Endothelial cell (in vitro differentiated cells): ENCODE measurements at regions not wholly inside any gene's neighbourhood (a gene's known extent, or its start where the extent isn't known, plus 50 kb on each side); places are given as distances from the start of the nearest gene placed in this dataset.
"Not testable (repeated sequence)": the region's sequence is repeated elsewhere in the genome, so short reads cannot be mapped to it uniquely, and the experiment has no call there.

Experiments
- DNase-seq: peaks from one replicate; pipeline ENCODE4 v3.0.0; 2021; ENCODE audit warnings: low spot score
- H3K27ac Mint-ChIP-seq: one replicate; pipeline ENCODE4 v1.8.0; 2021; ENCODE audit warnings: mixed read lengths, inconsistent platforms; ENCODE audit not compliant: unreplicated experiment
- H3K27me3 Mint-ChIP-seq: one replicate; pipeline ENCODE4 v1.8.0; 2021; ENCODE audit warnings: mild to moderate bottlenecking, moderate library complexity, mixed read lengths, inconsistent platforms; ENCODE audit not compliant: unreplicated experiment
- H3K36me3 Mint-ChIP-seq: one replicate; pipeline ENCODE4 v1.8.0; 2021; ENCODE audit warnings: mild to moderate bottlenecking, low read depth, mixed read lengths, inconsistent platforms; ENCODE audit not compliant: unreplicated experiment
- H3K4me1 Mint-ChIP-seq: one replicate; pipeline ENCODE4 v1.8.0; 2021; ENCODE audit warnings: mild to moderate bottlenecking, mixed read lengths, inconsistent platforms; ENCODE audit not compliant: unreplicated experiment
- H3K4me3 Mint-ChIP-seq: one replicate; pipeline ENCODE4 v1.8.0; 2021; ENCODE audit warnings: mild to moderate bottlenecking, mixed read lengths, inconsistent platforms; ENCODE audit not compliant: unreplicated experiment
- H3K9me3 Mint-ChIP-seq: one replicate; pipeline ENCODE4 v1.8.0; 2021; ENCODE audit warnings: mixed read lengths, inconsistent platforms; ENCODE audit not compliant: unreplicated experiment
- CTCF ChIP-seq: fragments of 200-600 bp; sonication (generic); IDR thresholded peaks from one replicate; pipeline ENCODE4 v1.5.0; 2021; ENCODE audit warnings: antibody characterized with exemption; ENCODE audit not compliant: unreplicated experiment

- not testable (repeated sequence) for H3K4me3 Mint-ChIP-seq, H3K9me3 Mint-ChIP-seq, H3K27ac Mint-ChIP-seq, H3K27me3 Mint-ChIP-seq, DNase-seq, H3K36me3 Mint-ChIP-seq, H3K4me1 Mint-ChIP-seq
Observed at GRCh38 chr1:25171013-25171412, 61.3 kb downstream of the SYF2 start.

- H3K9me3 Mint-ChIP-seq = no peaks in the 10 kb centered on the region
- no peaks in the 10 kb centered on the region for H3K4me1 Mint-ChIP-seq
- peaks cover 1% of the 10 kb centered on the region for H3K27me3 Mint-ChIP-seq
- H3K27ac Mint-ChIP-seq = no peak overlapping the region
- no peak for TF ChIP-seq CTCF
- no peak overlapping the region for H3K4me3 Mint-ChIP-seq
- H3K36me3 Mint-ChIP-seq = no peaks in the 10 kb centered on the region
- DNase-seq = no peak
Observed at GRCh38 chr1:25170439-25170838, 61.9 kb downstream of the SYF2 start.

GRCh38 chr1:25169610-25170009 is 62.7 kb downstream of the SYF2 start:
- Mint-ChIP-seq H3K9me3 (no peaks in the 10 kb centered on the region), H3K27ac (no peak overlapping the region), H3K4me3 (no peak overlapping the region), H3K36me3 (no peaks in the 10 kb centered on the region), H3K27me3 (peaks cover 1% of the 10 kb centered on the region), H3K4me1 (no peaks in the 10 kb centered on the region)
- no peak for DNase-seq
- no peak for TF ChIP-seq CTCF

GRCh38 chr1:25169168-25169567 is 63.1 kb downstream of the SYF2 start:
- no peak for TF ChIP-seq CTCF
- peaks cover 1% of the 10 kb centered on the region for H3K27me3 Mint-ChIP-seq
- no peaks in the 10 kb centered on the region for H3K9me3 Mint-ChIP-seq
- H3K27ac Mint-ChIP-seq = no peak overlapping the region
- no peak for DNase-seq
- no peaks in the 10 kb centered on the region for H3K4me1 Mint-ChIP-seq
- H3K36me3 Mint-ChIP-seq = no peaks in the 10 kb centered on the region
- H3K4me3 Mint-ChIP-seq = no peak overlapping the region

GRCh38 chr1:25168193-25169071 is 63.9 kb downstream of the SYF2 start:
- DNase-seq = no peak
- Mint-ChIP-seq H3K9me3 (no peaks in the 10 kb centered on the region), H3K36me3 (no peaks in the 10 kb centered on the region), H3K27me3 (peaks cover 1% of the 10 kb centered on the region), H3K27ac (no peak overlapping the region), H3K4me3 (no peak overlapping the region), H3K4me1 (no peaks in the 10 kb centered on the region)
- TF ChIP-seq CTCF = no peak
